ENCODE measurements at regions not wholly inside any gene's neighbourhood (a gene's known extent, or its start where the extent isn't known, plus 50 kb on each side); places are given as distances from the start of the nearest gene placed in this dataset.

GRCh38 chr9:108743901-108744371 is 111.8 kb downstream of the ACTL7B start:
- Histone ChIP-seq H3K9me1 (ENCODE audit: insufficient read depth, low read length) (no peaks in the 10 kb centered on the region), H3K27ac (ENCODE audit: insufficient read depth, low read length) (no peak overlapping the region), H3K4me2 (ENCODE audit: low read depth, low read length) (no peak overlapping the region), H3K4me1 (ENCODE audit: control insufficient read depth, insufficient read depth, low read length) (no peaks in the 10 kb centered on the region), H2BK20ac (ENCODE audit: low read depth, low read length) (no peak overlapping the region), H2BK120ac (ENCODE audit: low read depth, low read length) (no peak overlapping the region), H3K9me3 (ENCODE audit: control insufficient read depth, insufficient read depth, low read length) (no peaks in the 10 kb centered on the region), H3K23ac (ENCODE audit: low read depth, low read length) (no peak overlapping the region), H3K56ac (ENCODE audit: extremely low read depth, insufficient read depth, low read length) (no peak overlapping the region), H2BK5ac (ENCODE audit: low read depth, low read length, poor library complexity, severe bottlenecking) (no peak overlapping the region), H3K9ac (ENCODE audit: low read depth, low read length) (no peak overlapping the region), H2AK9ac (replicated peaks; ENCODE audit: low read depth, low read length, poor library complexity) (no peak overlapping the region), H3K79me1 (ENCODE audit: low read depth in 1 of 2, low read length in 2 of 2) (no peaks in the 10 kb centered on the region), H4K91ac (ENCODE audit: insufficient read depth, low read depth, low read length) (no peak overlapping the region), H4K8ac (ENCODE audit: low read depth in 2 of 2, low read length in 2 of 2) (no peak overlapping the region), H3K27me3 (ENCODE audit: control insufficient read depth, insufficient read depth, low read length) (no peaks in the 10 kb centered on the region), H3K4ac (ENCODE audit: low read depth, low read length) (no peak overlapping the region), H3K14ac (replicated peaks; ENCODE audit: low read depth, low read length) (no peak overlapping the region), H2BK15ac (ENCODE audit: low read depth, low read length) (no peak overlapping the region), H4K5ac (ENCODE audit: low read depth, low read length) (no peak overlapping the region), H4K20me1 (ENCODE audit: insufficient read depth, low read length) (no peaks in the 10 kb centered on the region), H2AK5ac (ENCODE audit: low read depth, low read length) (no peak overlapping the region), H3K4me3 (ENCODE audit: insufficient read depth, low read depth, low read length) (no peak overlapping the region), H3K18ac (ENCODE audit: low read depth, low read length) (no peak overlapping the region), H3K36me3 (ENCODE audit: control insufficient read depth, insufficient read depth, low read length) (no peaks in the 10 kb centered on the region), H2AFZ (replicated peaks; ENCODE audit: low read length, poor library complexity) (no peak overlapping the region)
- BruUV-seq (replicated peaks): no TSS peak
- ATAC-seq (ENCODE audit: low read depth) (peak; percentile 42; the same call in 1 of the 2 replicates), DNase-seq (no peak)
- dilution Hi-C loops (cut with HindIII; ENCODE audit: low sequenced_read_pairs, unreplicated experiment) (no loop called here), in situ Hi-C loops (cut with MboI; ENCODE audit: low sequenced_read_pairs) (no loop called here), intact Hi-C loops (cut with micrococcal nuclease) (no loop called here)
- TF ChIP-seq FOS (IDR thresholded peaks at IDR 0.05; ENCODE audit: low read depth, low read length) (no peak), BHLHE40 (IDR thresholded peaks at IDR 0.05; ENCODE audit: low read depth, low read length) (no peak)
- POLR2A ChIA-PET (ENCODE audit: unreplicated experiment): no interaction called here
- CTCF ChIA-PET: no interaction called here
- no CpG with 5 or more reads among the region's 6 CpGs for WGBS, 2 experiments (ENCODE audit: extremely low coverage in 2 of 2, insufficient read length in 1 of 2)
